Endothelial cell of umbilical vein (primary cell): ENCODE measurements at regions not wholly inside any gene's neighbourhood (a gene's known extent, or its start where the extent isn't known, plus 50 kb on each side); places are given as distances from the start of the nearest gene placed in this dataset.

Source experiments
- BruUV-seq: library from RNA; stranded (reverse); fragments of 400-500 nt; replicated peaks from 2 replicates; lab custom pipeline; 2021; lab: Mats Ljungman, UMichigan
- CTCF ChIA-PET: fragments of 300-600, 350-600 bp; sonication (Branson Sonifier 250); formaldehyde crosslinking; loops from one replicate; lab custom pipeline; 2021; ENCODE audit warnings: antibody characterized with exemption, inconsistent platforms; lab: Charles Lee
- POLR2A ChIA-PET: fragments of 300-600, 350-600 bp; sonication (Branson Sonifier 250); formaldehyde crosslinking; loops from one replicate; lab custom pipeline; 2021; ENCODE audit warnings: antibody characterized with exemption, inconsistent platforms; lab: Charles Lee
- DNase-seq: peaks from one replicate; pipeline ENCODE4 v3.0.0-alpha.2; 2011; ENCODE audit warnings: low read depth, low spot score
- FAIRE-seq: peaks from 2 replicates; lab custom pipeline; 2011; peaks lifted over from hg19 to GRCh38; lab: Jason Lieb, UNC
- H2AFZ ChIP-seq: 2 replicates; pipeline ENCODE4 v1.6.0; 2012; ENCODE audit warnings: low read depth, low read length, control low read depth, inconsistent platforms
- H3K27ac ChIP-seq: 2 replicates; pipeline ENCODE4 v1.5.1; 2011; ENCODE audit warnings: low read depth, mild to moderate bottlenecking, control low read depth, low read length, moderate library complexity; ENCODE audit not compliant: insufficient read depth
- H3K27me3 ChIP-seq, 2 experiments: 2 replicates each; pipeline versions ENCODE4 v1.6.0 to v1.6.1; 2011; ENCODE audit warnings: low read length in 2 of 2, mixed read lengths in 1 of 2; ENCODE audit not compliant: control insufficient read depth in 2 of 2, insufficient read depth in 2 of 2
- H3K36me3 ChIP-seq, 2 experiments: 2 replicates in 1 of 2; 3 replicates in 1 of 2; pipeline ENCODE4 v1.5.1; 2011; ENCODE audit warnings: low read length in 2 of 2, mild to moderate bottlenecking in 1 of 2, moderate library complexity in 1 of 2; ENCODE audit not compliant: control insufficient read depth in 2 of 2, insufficient read depth in 2 of 2; ENCODE audit errors: extremely low read depth in 1 of 2
- H3K4me1 ChIP-seq: 3 replicates; pipeline ENCODE4 v1.5.1; 2011; ENCODE audit warnings: mild to moderate bottlenecking, low read length; ENCODE audit not compliant: control insufficient read depth, insufficient read depth; ENCODE audit errors: extremely low read depth
- H3K4me2 ChIP-seq: 2 replicates; pipeline ENCODE4 v1.6.1; 2011; ENCODE audit warnings: low read length, control low read depth, mixed read lengths; ENCODE audit not compliant: insufficient read depth
- H3K4me3 ChIP-seq, 3 experiments: fragments of 200-600 bp in 1 of 3; sonication (generic), shearing (Covaris generic) in 1 of 3; replicated peaks in 1 of 3; 2 replicates each; pipeline ENCODE4 v1.5.1; 2011 to 2016; ENCODE audit warnings: control low read depth in 3 of 3, low read length in 3 of 3, mild to moderate bottlenecking in 2 of 3, inconsistent platforms in 1 of 3, low read depth in 1 of 3, moderate library complexity in 1 of 3; ENCODE audit not compliant: insufficient read depth in 1 of 3
- H3K79me2 ChIP-seq: 2 replicates; pipeline ENCODE4 v1.6.0; 2012; ENCODE audit warnings: low read length, inconsistent platforms; ENCODE audit not compliant: control insufficient read depth, insufficient read depth
- H3K9ac ChIP-seq: replicated peaks from 2 replicates; pipeline ENCODE3; 2011; ENCODE audit warnings: low read length, control low read depth; ENCODE audit not compliant: insufficient read depth; ENCODE audit errors: extremely low read depth
- H3K9me1 ChIP-seq: replicated peaks from 3 replicates; pipeline ENCODE4 v1.6.0; 2011; ENCODE audit warnings: mild to moderate bottlenecking, low read length; ENCODE audit not compliant: control insufficient read depth, insufficient read depth; ENCODE audit errors: extremely low read depth
- H3K9me3 ChIP-seq: replicated peaks from 2 replicates; pipeline ENCODE4 v1.5.1; 2012; ENCODE audit warnings: low read length, inconsistent platforms; ENCODE audit not compliant: control insufficient read depth, insufficient read depth
- H4K20me1 ChIP-seq: replicated peaks from 2 replicates; pipeline ENCODE3; 2011; ENCODE audit warnings: mild to moderate bottlenecking, low read length; ENCODE audit not compliant: control insufficient read depth, insufficient read depth; ENCODE audit errors: extremely low read depth
- CTCF ChIP-seq, 2 donors: IDR thresholded peaks; 1 replicate in 1 of 2; 2 replicates in 1 of 2; pipeline ENCODE4 v1.5.1; 2011; ENCODE audit warnings: low read length in 2 of 2, mild to moderate bottlenecking in 2 of 2, moderate library complexity in 2 of 2, control low read depth in 1 of 2, inconsistent platforms in 1 of 2, low read depth in 1 of 2; ENCODE audit not compliant: insufficient read depth in 1 of 2; ENCODE audit errors: extremely low read depth in 1 of 2
- EZH2 ChIP-seq: IDR thresholded peaks from 2 replicates; pipeline ENCODE4 v1.6.1; 2012; ENCODE audit warnings: borderline replicate concordance, low read depth, mild to moderate bottlenecking, moderate library complexity, low read length, inconsistent platforms; ENCODE audit not compliant: severe bottlenecking
- FOS ChIP-seq: IDR thresholded peaks from 2 replicates; pipeline ENCODE4 v1.6.1; 2011; ENCODE audit warnings: mild to moderate bottlenecking, low read length, moderate library complexity, borderline replicate concordance; ENCODE audit not compliant: insufficient read depth
- GATA2 ChIP-seq: IDR thresholded peaks from 2 replicates; pipeline ENCODE4 v1.7.0; 2011; ENCODE audit warnings: low read depth, mild to moderate bottlenecking, moderate library complexity, mixed read lengths, low read length; ENCODE audit not compliant: insufficient read length, insufficient read depth
- JUN ChIP-seq: IDR thresholded peaks from 2 replicates; pipeline ENCODE4 v1.6.1; 2011; ENCODE audit warnings: borderline replicate concordance, low read depth; ENCODE audit not compliant: insufficient read length, insufficient read depth
- MAX ChIP-seq: IDR thresholded peaks from 2 replicates; pipeline ENCODE4 v1.6.1; 2011; ENCODE audit not compliant: insufficient read depth, insufficient read length
- MYC ChIP-seq: IDR thresholded peaks from one replicate; pipeline ENCODE4 v1.6.1; 2011; ENCODE audit warnings: mild to moderate bottlenecking, low read depth, low read length
- POLR2A ChIP-seq: IDR thresholded peaks from 2 replicates; pipeline ENCODE4 v1.6.1; 2012; ENCODE audit warnings: low read depth, mild to moderate bottlenecking, control low read depth, low read length
- POLR2AphosphoS5 ChIP-seq: IDR thresholded peaks from 2 replicates; pipeline ENCODE4 v1.6.1; 2012; ENCODE audit warnings: low read depth, mild to moderate bottlenecking, control low read depth, low read length, moderate library complexity; ENCODE audit not compliant: insufficient read depth
- dilution Hi-C: fragments of 300-500 bp; cut with MboI; formaldehyde crosslinking; loops from one replicate; pipeline ENCODE4 v1.15.0; 2019; ENCODE audit warnings: low sequenced_read_pairs; ENCODE audit not compliant: extremely low pct_ligation_motif_present
- intact Hi-C: fragments of 100-400 bp; cut with micrococcal nuclease; formaldehyde crosslinking; loops from one replicate; pipeline ENCODE4 v1.10.0; 2022

DNA sequence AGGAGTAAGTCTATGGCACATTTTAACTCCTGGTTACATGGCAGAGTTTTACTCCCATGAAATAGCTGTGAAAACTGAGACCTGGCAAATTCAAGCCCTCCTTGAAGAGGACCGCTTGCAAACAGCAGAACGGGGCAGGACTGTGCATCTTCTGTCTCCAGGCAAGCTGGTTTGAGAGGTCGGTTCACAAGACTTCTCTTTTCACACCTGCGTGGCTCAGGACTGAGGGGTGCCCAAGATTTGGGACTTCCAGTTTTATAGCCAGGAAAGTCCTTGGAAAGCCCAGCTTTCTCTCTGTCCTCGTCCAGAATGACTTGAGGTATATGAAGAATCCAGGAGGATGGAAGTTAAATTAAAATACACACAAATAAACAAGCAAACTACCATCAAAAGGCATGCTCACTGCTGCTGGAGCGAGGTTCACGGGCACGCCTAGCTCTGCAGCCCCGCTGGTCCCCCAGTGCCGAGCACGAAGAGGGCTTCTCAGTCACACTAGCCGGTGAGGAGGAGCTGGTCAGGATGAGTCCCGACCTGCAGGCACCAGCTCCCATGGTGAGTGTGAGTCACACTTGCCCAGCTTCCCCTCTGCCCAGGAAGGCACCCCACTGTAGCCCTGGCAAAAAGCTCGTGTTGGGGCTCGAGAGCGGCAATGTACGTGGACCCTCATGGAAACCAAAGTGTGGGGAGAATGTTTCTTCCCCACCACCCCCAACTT, 1382.4 kb downstream of the BRD1 start:
- BruUV-seq = no TSS peak
- Histone ChIP-seq H3K4me1 (no peaks in the 10 kb centered on the region), H3K36me3 (no peaks in the 10 kb centered on the region), H3K9me1 (no peaks in the 10 kb centered on the region), H3K4me2 (no peak overlapping the region), H2AFZ (no peak overlapping the region), H3K9ac (no peak overlapping the region), H3K79me2 (no peaks in the 10 kb centered on the region), H3K27ac (no peak overlapping the region), H3K9me3 (peaks cover 11% of the 10 kb centered on the region), H4K20me1 (no peaks in the 10 kb centered on the region), H3K27me3 (no peaks in the 10 kb centered on the region), H3K4me3 (no peak overlapping the region)
- FAIRE-seq (no peak), DNase-seq (no peak)
- dilution Hi-C loops = no loop called here
- intact Hi-C loops = no loop called here
- TF ChIP-seq POLR2A = no peak
- no peak for TF ChIP-seq FOS
- no peak for TF ChIP-seq MYC
- no peak for TF ChIP-seq EZH2
- TF ChIP-seq MAX = no peak
- TF ChIP-seq POLR2AphosphoS5 = no peak
- no peak for TF ChIP-seq JUN
- no peak for TF ChIP-seq GATA2
- no peak for TF ChIP-seq CTCF (IDR thresholded peaks at IDR 0.05; ENCODE audit: extremely low read depth in 1 of 2, insufficient read depth in 1 of 2, low read depth in 1 of 2, low read length in 2 of 2)
- ChIA-PET CTCF (no interaction called here), POLR2A (no interaction called here)
